ENCODE measurements at regions not wholly inside any gene's neighbourhood (a gene's known extent, or its start where the extent isn't known, plus 50 kb on each side); places are given as distances from the start of the nearest gene placed in this dataset.

DNA sequence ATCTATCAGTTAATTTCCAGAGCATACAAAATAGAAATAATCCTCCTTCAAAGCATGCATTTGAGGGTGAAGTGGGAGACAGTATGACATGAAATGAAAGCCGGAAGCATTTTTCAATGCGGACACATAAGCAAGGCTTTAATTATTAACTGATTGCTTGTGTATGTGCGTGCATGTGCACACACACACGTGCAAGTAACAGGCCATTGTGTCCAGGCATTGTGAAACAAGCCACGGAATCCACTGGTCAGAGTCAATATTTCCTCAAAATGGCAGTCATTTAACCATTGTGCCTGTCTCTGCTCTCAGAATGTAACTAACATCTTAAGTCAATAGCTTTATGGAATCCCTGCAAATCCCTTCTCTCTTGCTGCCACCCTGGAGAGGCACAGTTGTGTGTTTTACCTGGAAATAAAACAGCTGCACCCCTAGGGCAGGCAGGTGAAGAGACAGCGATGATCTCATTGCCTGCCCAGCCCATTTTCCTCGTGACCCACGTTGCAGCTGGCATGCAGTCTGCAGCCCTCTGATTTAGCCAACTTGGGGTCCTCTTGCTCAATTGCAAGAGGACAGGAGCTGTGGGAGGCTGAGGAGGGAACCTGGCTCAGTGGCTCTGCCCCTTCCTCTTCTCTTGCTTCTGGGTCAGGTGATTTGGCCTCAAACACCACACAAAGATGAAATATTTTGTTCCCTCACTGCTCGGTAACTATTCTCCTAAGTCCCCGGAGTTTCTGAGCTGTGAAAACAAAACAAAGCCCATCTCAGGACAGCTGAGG is 500.9 kb upstream of the ZMIZ1 start:
- ChIA-PET CTCF (no interaction called here), POLR2A (ENCODE audit: unreplicated experiment) (no interaction called here)
- Histone ChIP-seq H3K36me3 (ENCODE audit: low read depth, low read length) (no peaks in the 10 kb centered on the region), H2AFZ (ENCODE audit: low read length) (peak overlapping the region; percentile 10), H3F3A (ENCODE audit: low read length, unreplicated experiment) (no peaks in the 10 kb centered on the region), H3K4me2 (ENCODE audit: low read length) (no peak overlapping the region), H3K27ac (ENCODE audit: low read length) (no peak overlapping the region), H3K27me3 (ENCODE audit: low read length) (peaks cover 60% of the 10 kb centered on the region), H3K9ac (ENCODE audit: low read length) (no peak overlapping the region), H3K79me2 (ENCODE audit: low read length) (no peaks in the 10 kb centered on the region), H3K9me2 (replicated peaks; ENCODE audit: low read length) (0 out of 2 replicates have a peak, but pooled peaks cover 4% of the 10 kb centered on the region), H3K9me3 (ENCODE audit: low read length) (no peaks in the 10 kb centered on the region), H4K20me1 (ENCODE audit: low read length) (no peaks in the 10 kb centered on the region), H3K4me1 (ENCODE audit: insufficient read depth, low read length) (0 out of 2 replicates have a peak, but pooled peaks cover 4% of the 10 kb centered on the region), H3K4me3 (ENCODE audit: low read length) (no peak overlapping the region)
- no TSS peak for BruUV-seq (replicated peaks)
- intact Hi-C loops (cut with micrococcal nuclease), result no loop called here
- peak; percentile 40 for DNase-seq
- TF ChIP-seq EZH2phosphoT487 (IDR thresholded peaks at IDR 0.05; ENCODE audit: borderline replicate concordance, low read length) (no peak), EZH2 (IDR thresholded peaks at IDR 0.05; ENCODE audit: low read length, unreplicated experiment) (no peak)
- TF ChIP-seq, protein P1, sequence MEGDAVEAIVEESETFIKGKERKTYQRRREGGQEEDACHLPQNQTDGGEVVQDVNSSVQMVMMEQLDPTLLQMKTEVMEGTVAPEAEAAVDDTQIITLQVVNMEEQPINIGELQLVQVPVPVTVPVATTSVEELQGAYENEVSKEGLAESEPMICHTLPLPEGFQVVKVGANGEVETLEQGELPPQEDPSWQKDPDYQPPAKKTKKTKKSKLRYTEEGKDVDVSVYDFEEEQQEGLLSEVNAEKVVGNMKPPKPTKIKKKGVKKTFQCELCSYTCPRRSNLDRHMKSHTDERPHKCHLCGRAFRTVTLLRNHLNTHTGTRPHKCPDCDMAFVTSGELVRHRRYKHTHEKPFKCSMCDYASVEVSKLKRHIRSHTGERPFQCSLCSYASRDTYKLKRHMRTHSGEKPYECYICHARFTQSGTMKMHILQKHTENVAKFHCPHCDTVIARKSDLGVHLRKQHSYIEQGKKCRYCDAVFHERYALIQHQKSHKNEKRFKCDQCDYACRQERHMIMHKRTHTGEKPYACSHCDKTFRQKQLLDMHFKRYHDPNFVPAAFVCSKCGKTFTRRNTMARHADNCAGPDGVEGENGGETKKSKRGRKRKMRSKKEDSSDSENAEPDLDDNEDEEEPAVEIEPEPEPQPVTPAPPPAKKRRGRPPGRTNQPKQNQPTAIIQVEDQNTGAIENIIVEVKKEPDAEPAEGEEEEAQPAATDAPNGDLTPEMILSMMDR (conservative IDR thresholded peaks at IDR 0.05; ENCODE audit: low read depth, low read length), result no peak
- no peak for ATAC-seq

GRCh38 chr10:78568620-78569019 is 500.1 kb upstream of the ZMIZ1 start:
- H4K20me1 ChIP-seq (ENCODE audit: low read length), result no peaks in the 10 kb centered on the region
- no peak overlapping the region for H3K9ac ChIP-seq (ENCODE audit: low read length)
- intact Hi-C loops (cut with micrococcal nuclease), result no loop called here
- 0 out of 2 replicates have a peak, but pooled peaks cover 4% of the 10 kb centered on the region for H3K9me2 ChIP-seq (replicated peaks; ENCODE audit: low read length)
- H3K27ac ChIP-seq (ENCODE audit: low read length), result no peak overlapping the region
- H3K4me1 ChIP-seq (ENCODE audit: insufficient read depth, low read length), result 0 out of 2 replicates have a peak, but pooled peaks cover 4% of the 10 kb centered on the region
- H3K9me3 ChIP-seq (ENCODE audit: low read length), result no peaks in the 10 kb centered on the region
- no peak for ATAC-seq
- H3F3A ChIP-seq (ENCODE audit: low read length, unreplicated experiment), result no peaks in the 10 kb centered on the region
- TF ChIP-seq, protein P1 (conservative IDR thresholded peaks at IDR 0.05; ENCODE audit: low read depth, low read length), result no peak
- no peak for TF ChIP-seq EZH2phosphoT487 (IDR thresholded peaks at IDR 0.05; ENCODE audit: borderline replicate concordance, low read length)
- TF ChIP-seq EZH2 (IDR thresholded peaks at IDR 0.05; ENCODE audit: low read length, unreplicated experiment), result no peak
- no peak for DNase-seq
- no peak overlapping the region for H2AFZ ChIP-seq (ENCODE audit: low read length)
- H3K4me3 ChIP-seq (ENCODE audit: low read length), result no peak overlapping the region
- H3K27me3 ChIP-seq (ENCODE audit: low read length), result peaks cover 61% of the 10 kb centered on the region
- ChIA-PET CTCF (no interaction called here), POLR2A (ENCODE audit: unreplicated experiment) (no interaction called here)
- no peak overlapping the region for H3K4me2 ChIP-seq (ENCODE audit: low read length)
- H3K79me2 ChIP-seq (ENCODE audit: low read length), result no peaks in the 10 kb centered on the region
- no TSS peak for BruUV-seq (replicated peaks)
- no peaks in the 10 kb centered on the region for H3K36me3 ChIP-seq (ENCODE audit: low read depth, low read length)

- Histone ChIP-seq H3K36me3 (ENCODE audit: low read depth, low read length) (no peaks in the 10 kb centered on the region), H3K4me1 (ENCODE audit: insufficient read depth, low read length) (0 out of 2 replicates have a peak, but pooled peaks cover 4% of the 10 kb centered on the region), H3K9me3 (ENCODE audit: low read length) (no peaks in the 10 kb centered on the region), H3K27ac (ENCODE audit: low read length) (no peak overlapping the region), H3K9ac (ENCODE audit: low read length) (no peak overlapping the region), H3K9me2 (replicated peaks; ENCODE audit: low read length) (no peaks in the 10 kb centered on the region), H3F3A (ENCODE audit: low read length, unreplicated experiment) (no peaks in the 10 kb centered on the region), H2AFZ (ENCODE audit: low read length) (no peak overlapping the region), H3K27me3 (ENCODE audit: low read length) (peaks cover 45% of the 10 kb centered on the region), H3K4me2 (ENCODE audit: low read length) (no peak overlapping the region), H3K4me3 (ENCODE audit: low read length) (no peak overlapping the region), H4K20me1 (ENCODE audit: low read length) (no peaks in the 10 kb centered on the region), H3K79me2 (ENCODE audit: low read length) (no peaks in the 10 kb centered on the region)
- DNase-seq (no peak), ATAC-seq (peak; percentile 18; the same call in 1 of the 2 replicates)
- POLR2A ChIA-PET (ENCODE audit: unreplicated experiment), result no interaction called here
- TF ChIP-seq EZH2 (IDR thresholded peaks at IDR 0.05; ENCODE audit: low read length, unreplicated experiment), result no peak
- no peak for TF ChIP-seq EZH2phosphoT487 (IDR thresholded peaks at IDR 0.05; ENCODE audit: borderline replicate concordance, low read length)
- TF ChIP-seq, protein P1 (conservative IDR thresholded peaks at IDR 0.05; ENCODE audit: low read depth, low read length), result no peak
- BruUV-seq (replicated peaks), result no TSS peak
- intact Hi-C loops (cut with micrococcal nuclease), result no loop called here
- CTCF ChIA-PET, result no interaction called here
Observed at GRCh38 chr10:78570633-78571235, 498.0 kb upstream of the ZMIZ1 start.

All from PC-3 (cell line).